Vagina (tissue), 2 donors: ENCODE measurements at regions not wholly inside any gene's neighbourhood (a gene's known extent, or its start where the extent isn't known, plus 50 kb on each side); places are given as distances from the start of the nearest gene placed in this dataset.

Experiments used
- DNase-seq, 2 donors: peaks; one replicate each; pipeline ENCODE4 v3.0.0-alpha.2; 2017; ENCODE audit errors: extremely low spot score in 2 of 2
- H3K27ac ChIP-seq: fragments of 200-600 bp; sonication (generic); one replicate; pipeline ENCODE4 v1.5.1; 2019
- H3K27me3 ChIP-seq: fragments of 200-600 bp; sonication (generic); one replicate; pipeline ENCODE4 v1.5.1; 2019
- H3K36me3 ChIP-seq, 2 donors: fragments of 200-600 bp; sonication (generic); one replicate each; pipeline ENCODE4 v1.5.1; 2017 to 2019
- H3K4me1 ChIP-seq: fragments of 200-600 bp; sonication (generic); one replicate; pipeline ENCODE4 v1.5.1; 2019
- H3K4me3 ChIP-seq, 2 donors: fragments of 200-600 bp; sonication (generic); 1 replicate in 1 of 2; 2 replicates in 1 of 2; pipeline ENCODE4 v1.5.1; 2016 to 2019
- H3K9me3 ChIP-seq: fragments of 200-600 bp; sonication (generic); one replicate; pipeline ENCODE4 v1.5.1; 2019
- CTCF ChIP-seq, 3 experiments: fragments of 450-650 bp in 2 of 3; fragments of 200-600 bp in 1 of 3; sonication (generic) in 1 of 3; IDR thresholded peaks; one replicate each; pipeline ENCODE4 v1.5.1; 2017 to 2019; ENCODE audit warnings: antibody characterized with exemption in 3 of 3, mild to moderate bottlenecking in 2 of 3, moderate library complexity in 2 of 3
- POLR2A ChIP-seq, 2 donors: fragments of 450-650 bp; IDR thresholded peaks; one replicate each; pipeline ENCODE4 v1.6.1; 2017; ENCODE audit warnings: antibody characterized with exemption in 2 of 2, mild to moderate bottlenecking in 2 of 2, moderate library complexity in 2 of 2
- POLR2AphosphoS5 ChIP-seq, 2 donors: sonication (generic); formaldehyde crosslinking; IDR thresholded peaks; one replicate each; pipeline ENCODE4 v1.9.0; 2017; ENCODE audit warnings: antibody characterized with exemption in 2 of 2, mild to moderate bottlenecking in 2 of 2, low read depth in 1 of 2; ENCODE audit not compliant: insufficient read depth in 1 of 2
- intact Hi-C: fragments of 100-400 bp; cut with DNase I; formaldehyde crosslinking; loops from one replicate; pipeline ENCODE4 v1.15.1; 2023

GRCh38 chr12:93080452-93080851, 151.4 kb upstream of the EEA1 start:
- H3K9me3 ChIP-seq: no peaks in the 10 kb centered on the region
- H3K4me1 ChIP-seq: no peaks in the 10 kb centered on the region
- DNase-seq: no peak
- intact Hi-C loops: no loop called here
- H3K4me3 ChIP-seq: no peak overlapping the region
- no peaks in the 10 kb centered on the region for H3K27me3 ChIP-seq
- no peak overlapping the region for H3K27ac ChIP-seq
- TF ChIP-seq CTCF (IDR thresholded peaks at IDR 0.05) (no peak), POLR2A (IDR thresholded peaks at IDR 0.05) (no peak), POLR2AphosphoS5 (IDR thresholded peaks at IDR 0.05; ENCODE audit: insufficient read depth in 1 of 2, low read depth in 1 of 2) (no peak)
- no peaks in the 10 kb centered on the region for H3K36me3 ChIP-seq

GRCh38 chr12:93080994-93081809, 152.1 kb upstream of the EEA1 start:
- H3K27me3 ChIP-seq: no peaks in the 10 kb centered on the region
- H3K4me1 ChIP-seq: no peaks in the 10 kb centered on the region
- DNase-seq: no peak
- H3K36me3 ChIP-seq: no peaks in the 10 kb centered on the region
- TF ChIP-seq POLR2AphosphoS5 (IDR thresholded peaks at IDR 0.05; ENCODE audit: insufficient read depth in 1 of 2, low read depth in 1 of 2): no peak
- intact Hi-C loops: no loop called here
- H3K4me3 ChIP-seq: no peak overlapping the region
- H3K9me3 ChIP-seq: no peaks in the 10 kb centered on the region
- no peak overlapping the region for H3K27ac ChIP-seq

- Histone ChIP-seq H3K9me3 (no peaks in the 10 kb centered on the region), H3K4me3 (no peak overlapping the region), H3K27ac (no peak overlapping the region), H3K36me3 (no peaks in the 10 kb centered on the region), H3K4me1 (no peaks in the 10 kb centered on the region), H3K27me3 (no peaks in the 10 kb centered on the region)
- no peak for DNase-seq
- intact Hi-C loops: no loop called here
- no peak for TF ChIP-seq CTCF (IDR thresholded peaks at IDR 0.05)
- TF ChIP-seq POLR2A (IDR thresholded peaks at IDR 0.05): no peak
- TF ChIP-seq POLR2AphosphoS5 (IDR thresholded peaks at IDR 0.05; ENCODE audit: insufficient read depth in 1 of 2, low read depth in 1 of 2): no peak
Measured at GRCh38 chr12:93081810-93082165, 152.7 kb upstream of the EEA1 start.

- Histone ChIP-seq H3K4me3 (no peak overlapping the region), H3K4me1 (no peaks in the 10 kb centered on the region), H3K9me3 (no peaks in the 10 kb centered on the region), H3K27ac (no peak overlapping the region), H3K27me3 (no peaks in the 10 kb centered on the region), H3K36me3 (no peaks in the 10 kb centered on the region)
- DNase-seq: no peak
- intact Hi-C loops: no loop called here
- TF ChIP-seq POLR2AphosphoS5 (IDR thresholded peaks at IDR 0.05; ENCODE audit: insufficient read depth in 1 of 2, low read depth in 1 of 2) (no peak), CTCF (IDR thresholded peaks at IDR 0.05) (no peak), POLR2A (IDR thresholded peaks at IDR 0.05) (no peak)
Measured at GRCh38 chr12:93085383-93086287, 156.5 kb upstream of the EEA1 start.

GRCh38 chr12:93086288-93086727, 157.2 kb upstream of the EEA1 start:
- intact Hi-C loops: no loop called here
- no peak for DNase-seq
- no peak for TF ChIP-seq POLR2A (IDR thresholded peaks at IDR 0.05)
- TF ChIP-seq CTCF (IDR thresholded peaks at IDR 0.05): no peak
- no peak for TF ChIP-seq POLR2AphosphoS5 (IDR thresholded peaks at IDR 0.05; ENCODE audit: insufficient read depth in 1 of 2, low read depth in 1 of 2)
- H3K27ac ChIP-seq: no peak overlapping the region
- H3K4me1 ChIP-seq: no peaks in the 10 kb centered on the region
- H3K36me3 ChIP-seq: no peaks in the 10 kb centered on the region
- no peak overlapping the region for H3K4me3 ChIP-seq
- H3K27me3 ChIP-seq: no peaks in the 10 kb centered on the region
- H3K9me3 ChIP-seq: no peaks in the 10 kb centered on the region
